ENCODE measurements at regions not wholly inside any gene's neighbourhood (a gene's known extent, or its start where the extent isn't known, plus 50 kb on each side); places are given as distances from the start of the nearest gene placed in this dataset.

GRCh38 chr2:138867341-138867740 is 87.2 kb upstream of the NXPH2 start:
- no peaks in the 10 kb centered on the region for H3K4me1 ChIP-seq (ENCODE audit: control insufficient read depth, low read depth, low read length)
- H3K27me3 ChIP-seq (ENCODE audit: control insufficient read depth, insufficient read depth, low read length), result no peaks in the 10 kb centered on the region
- H3K27ac ChIP-seq (ENCODE audit: low read length), result no peak overlapping the region
- H3K9ac ChIP-seq (ENCODE audit: low read length), result no peak overlapping the region
- no peak overlapping the region for H3K4me3 ChIP-seq (ENCODE audit: low read length)
- H3K9me3 ChIP-seq (ENCODE audit: control insufficient read depth, low read depth, low read length), result no peaks in the 10 kb centered on the region
- H3K36me3 ChIP-seq (ENCODE audit: control insufficient read depth, low read depth, low read length), result no peaks in the 10 kb centered on the region

GRCh38 chr2:138866797-138867196 is 86.6 kb upstream of the NXPH2 start:
- no peak overlapping the region for H3K4me3 ChIP-seq (ENCODE audit: low read length)
- H3K9me3 ChIP-seq (ENCODE audit: control insufficient read depth, low read depth, low read length), result no peaks in the 10 kb centered on the region
- no peaks in the 10 kb centered on the region for H3K36me3 ChIP-seq (ENCODE audit: control insufficient read depth, low read depth, low read length)
- no peak overlapping the region for H3K9ac ChIP-seq (ENCODE audit: low read length)
- H3K4me1 ChIP-seq (ENCODE audit: control insufficient read depth, low read depth, low read length), result no peaks in the 10 kb centered on the region
- H3K27ac ChIP-seq (ENCODE audit: low read length), result no peak overlapping the region
- no peaks in the 10 kb centered on the region for H3K27me3 ChIP-seq (ENCODE audit: control insufficient read depth, insufficient read depth, low read length)

DNA sequence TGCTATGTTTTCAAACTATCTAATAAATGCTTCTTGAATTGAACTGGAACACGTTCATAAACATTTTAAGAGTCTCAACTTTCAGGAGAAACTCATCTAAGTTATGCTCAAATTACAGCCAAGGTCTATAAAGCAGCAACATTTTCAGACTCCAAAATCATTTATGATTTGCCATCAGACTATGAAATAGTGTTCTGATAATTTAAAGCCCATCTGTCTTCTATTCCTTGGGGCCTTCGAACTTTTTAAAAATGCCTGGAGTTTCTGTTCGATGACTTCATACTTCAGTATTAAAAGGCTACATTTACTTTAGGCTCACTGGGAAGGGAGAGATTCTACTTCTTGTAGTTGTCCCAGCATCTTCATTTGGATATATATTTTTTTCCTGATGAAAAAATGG is 73.6 kb upstream of the NXPH2 start:
- Histone ChIP-seq H3K27ac (ENCODE audit: low read length) (no peak overlapping the region), H3K9ac (ENCODE audit: low read length) (no peak overlapping the region), H3K4me3 (ENCODE audit: low read length) (no peak overlapping the region), H3K27me3 (ENCODE audit: control insufficient read depth, insufficient read depth, low read length) (no peaks in the 10 kb centered on the region), H3K36me3 (ENCODE audit: control insufficient read depth, low read depth, low read length) (no peaks in the 10 kb centered on the region), H3K9me3 (ENCODE audit: control insufficient read depth, low read depth, low read length) (no peaks in the 10 kb centered on the region), H3K4me1 (ENCODE audit: control insufficient read depth, low read depth, low read length) (no peaks in the 10 kb centered on the region)

GRCh38 chr2:138853296-138853695 is 73.1 kb upstream of the NXPH2 start:
- Histone ChIP-seq H3K4me3 (ENCODE audit: low read length) (no peak overlapping the region), H3K27ac (ENCODE audit: low read length) (no peak overlapping the region), H3K36me3 (ENCODE audit: control insufficient read depth, low read depth, low read length) (no peaks in the 10 kb centered on the region), H3K27me3 (ENCODE audit: control insufficient read depth, insufficient read depth, low read length) (no peaks in the 10 kb centered on the region), H3K4me1 (ENCODE audit: control insufficient read depth, low read depth, low read length) (no peaks in the 10 kb centered on the region), H3K9ac (ENCODE audit: low read length) (no peak overlapping the region), H3K9me3 (ENCODE audit: control insufficient read depth, low read depth, low read length) (no peaks in the 10 kb centered on the region)

GRCh38 chr2:138846216-138846821 is 66.1 kb upstream of the NXPH2 start:
- H3K9ac ChIP-seq (ENCODE audit: low read length), result no peak overlapping the region
- H3K9me3 ChIP-seq (ENCODE audit: control insufficient read depth, low read depth, low read length), result no peaks in the 10 kb centered on the region
- H3K27me3 ChIP-seq (ENCODE audit: control insufficient read depth, insufficient read depth, low read length), result no peaks in the 10 kb centered on the region
- H3K27ac ChIP-seq (ENCODE audit: low read length), result no peak overlapping the region
- no peak overlapping the region for H3K4me3 ChIP-seq (ENCODE audit: low read length)
- H3K36me3 ChIP-seq (ENCODE audit: control insufficient read depth, low read depth, low read length), result no peaks in the 10 kb centered on the region
- H3K4me1 ChIP-seq (ENCODE audit: control insufficient read depth, low read depth, low read length), result no peaks in the 10 kb centered on the region

DNA sequence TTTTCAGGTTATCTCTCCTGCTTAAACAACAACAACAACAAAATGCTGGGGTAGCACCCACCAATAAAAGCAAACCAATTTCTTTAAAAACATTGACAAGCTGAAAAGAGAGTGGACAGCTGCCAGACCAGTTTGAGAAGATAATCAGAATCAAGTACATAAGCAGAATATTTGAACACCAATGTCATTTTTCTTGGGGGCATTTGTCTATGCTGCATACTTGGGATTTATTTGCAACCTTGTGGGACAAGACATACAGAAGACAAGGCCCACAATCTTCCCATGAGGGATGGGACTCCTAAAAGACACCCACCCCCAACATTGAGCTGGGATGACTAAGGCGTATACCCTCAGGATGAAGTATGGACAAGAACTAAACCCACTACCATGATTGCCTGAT is 62.2 kb upstream of the NXPH2 start:
- Histone ChIP-seq H3K4me3 (ENCODE audit: low read length) (no peak overlapping the region), H3K9me3 (ENCODE audit: control insufficient read depth, low read depth, low read length) (no peaks in the 10 kb centered on the region), H3K36me3 (ENCODE audit: control insufficient read depth, low read depth, low read length) (no peaks in the 10 kb centered on the region), H3K27me3 (ENCODE audit: control insufficient read depth, insufficient read depth, low read length) (no peaks in the 10 kb centered on the region), H3K27ac (ENCODE audit: low read length) (no peak overlapping the region), H3K9ac (ENCODE audit: low read length) (no peak overlapping the region), H3K4me1 (ENCODE audit: control insufficient read depth, low read depth, low read length) (no peaks in the 10 kb centered on the region)

- Histone ChIP-seq H3K9ac (ENCODE audit: low read length) (no peak overlapping the region), H3K4me1 (ENCODE audit: control insufficient read depth, low read depth, low read length) (no peaks in the 10 kb centered on the region), H3K36me3 (ENCODE audit: control insufficient read depth, low read depth, low read length) (no peaks in the 10 kb centered on the region), H3K27me3 (ENCODE audit: control insufficient read depth, insufficient read depth, low read length) (no peaks in the 10 kb centered on the region), H3K27ac (ENCODE audit: low read length) (no peak overlapping the region), H3K9me3 (ENCODE audit: control insufficient read depth, low read depth, low read length) (no peaks in the 10 kb centered on the region), H3K4me3 (ENCODE audit: low read length) (no peak overlapping the region)
Measured at GRCh38 chr2:138841459-138841858, 61.3 kb upstream of the NXPH2 start.

DNA sequence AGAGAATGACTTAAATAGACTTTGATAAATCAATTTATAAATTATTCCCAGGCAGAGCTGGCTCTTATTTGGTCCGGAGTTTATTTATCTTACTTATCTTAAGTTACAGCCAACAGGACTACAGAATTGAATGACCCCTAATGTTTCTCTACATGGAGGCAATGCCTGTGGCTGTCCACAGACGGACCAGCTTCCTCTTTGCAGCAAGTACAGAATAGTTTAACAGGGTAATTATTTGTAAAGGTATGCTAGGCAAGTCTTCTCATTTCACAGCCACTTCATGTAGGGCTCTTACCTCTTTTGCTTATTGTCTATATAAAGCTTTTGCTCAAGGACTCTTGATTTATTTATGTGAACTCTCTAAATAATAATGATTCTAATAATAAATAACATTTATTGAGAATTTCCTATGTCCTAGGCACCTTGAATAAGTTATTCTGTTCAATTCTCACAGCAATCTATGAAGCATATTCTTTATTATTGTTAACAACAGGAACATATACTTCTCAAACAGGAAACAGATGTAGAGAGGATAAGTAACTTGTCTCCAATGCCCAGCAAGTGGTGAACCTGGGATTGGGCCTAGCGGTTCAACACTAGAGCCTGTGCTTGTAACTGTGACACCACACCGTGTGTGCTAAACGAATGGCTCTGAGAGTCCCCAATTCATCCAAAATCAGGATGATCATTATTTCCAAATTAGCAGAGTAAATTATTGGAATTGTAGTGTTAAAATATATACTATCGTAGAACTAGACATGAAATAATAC is 58.8 kb upstream of the NXPH2 start:
- H3K9ac ChIP-seq (ENCODE audit: low read length), result no peak overlapping the region
- no peak overlapping the region for H3K27ac ChIP-seq (ENCODE audit: low read length)
- H3K36me3 ChIP-seq (ENCODE audit: control insufficient read depth, low read depth, low read length), result no peaks in the 10 kb centered on the region
- H3K9me3 ChIP-seq (ENCODE audit: control insufficient read depth, low read depth, low read length), result no peaks in the 10 kb centered on the region
- no peak overlapping the region for H3K4me3 ChIP-seq (ENCODE audit: low read length)
- no peaks in the 10 kb centered on the region for H3K4me1 ChIP-seq (ENCODE audit: control insufficient read depth, low read depth, low read length)
- H3K27me3 ChIP-seq (ENCODE audit: control insufficient read depth, insufficient read depth, low read length), result no peaks in the 10 kb centered on the region

- no peaks in the 10 kb centered on the region for H3K9me3 ChIP-seq (ENCODE audit: control insufficient read depth, low read depth, low read length)
- no peak overlapping the region for H3K4me3 ChIP-seq (ENCODE audit: low read length)
- no peaks in the 10 kb centered on the region for H3K27me3 ChIP-seq (ENCODE audit: control insufficient read depth, insufficient read depth, low read length)
- no peaks in the 10 kb centered on the region for H3K4me1 ChIP-seq (ENCODE audit: control insufficient read depth, low read depth, low read length)
- H3K36me3 ChIP-seq (ENCODE audit: control insufficient read depth, low read depth, low read length), result no peaks in the 10 kb centered on the region
- no peak overlapping the region for H3K9ac ChIP-seq (ENCODE audit: low read length)
- H3K27ac ChIP-seq (ENCODE audit: low read length), result no peak overlapping the region
Measured at GRCh38 chr2:138831691-138832090, 51.5 kb upstream of the NXPH2 start.

GRCh38 chr2:138831154-138831553 is 51.0 kb upstream of the NXPH2 start:
- no peaks in the 10 kb centered on the region for H3K27me3 ChIP-seq (ENCODE audit: control insufficient read depth, insufficient read depth, low read length)
- H3K27ac ChIP-seq (ENCODE audit: low read length), result no peak overlapping the region
- no peaks in the 10 kb centered on the region for H3K36me3 ChIP-seq (ENCODE audit: control insufficient read depth, low read depth, low read length)
- H3K4me3 ChIP-seq (ENCODE audit: low read length), result no peak overlapping the region
- H3K9ac ChIP-seq (ENCODE audit: low read length), result no peak overlapping the region
- no peaks in the 10 kb centered on the region for H3K9me3 ChIP-seq (ENCODE audit: control insufficient read depth, low read depth, low read length)
- no peaks in the 10 kb centered on the region for H3K4me1 ChIP-seq (ENCODE audit: control insufficient read depth, low read depth, low read length)

GRCh38 chr2:138830547-138830946 is 50.4 kb upstream of the NXPH2 start:
- Histone ChIP-seq H3K4me3 (ENCODE audit: low read length) (no peak overlapping the region), H3K27me3 (ENCODE audit: control insufficient read depth, insufficient read depth, low read length) (no peaks in the 10 kb centered on the region), H3K36me3 (ENCODE audit: control insufficient read depth, low read depth, low read length) (no peaks in the 10 kb centered on the region), H3K4me1 (ENCODE audit: control insufficient read depth, low read depth, low read length) (no peaks in the 10 kb centered on the region), H3K9ac (ENCODE audit: low read length) (no peak overlapping the region), H3K9me3 (ENCODE audit: control insufficient read depth, low read depth, low read length) (no peaks in the 10 kb centered on the region), H3K27ac (ENCODE audit: low read length) (no peak overlapping the region)
